H9 (cell line): ENCODE measurements at regions not wholly inside any gene's neighbourhood (a gene's known extent, or its start where the extent isn't known, plus 50 kb on each side); places are given as distances from the start of the nearest gene placed in this dataset.
"Not testable (repeated sequence)": the region's sequence is repeated elsewhere in the genome, so short reads cannot be mapped to it uniquely, and the experiment has no call there.

Source experiments
- DNase-seq: peaks from one replicate; pipeline ENCODE4 v3.0.0-alpha.2; 2017
- H2AFZ ChIP-seq: one replicate; pipeline ENCODE4 v1.6.1; 2013; ENCODE audit warnings: mild to moderate bottlenecking, low read length, control low read depth, moderate library complexity
- H2AK5ac ChIP-seq: 2 replicates; pipeline ENCODE4 v1.6.1; 2013; ENCODE audit warnings: low read length, control low read depth, mixed read lengths; ENCODE audit not compliant: insufficient read length
- H2BK120ac ChIP-seq: one replicate; pipeline ENCODE4 v1.6.1; 2013; ENCODE audit warnings: low read depth, mild to moderate bottlenecking, low read length, control low read depth, inconsistent platforms; ENCODE audit not compliant: poor library complexity, severe bottlenecking
- H2BK12ac ChIP-seq: 2 replicates; pipeline ENCODE4 v1.6.1; 2013; ENCODE audit warnings: low read length, control low read depth, mixed read lengths, low read depth; ENCODE audit not compliant: insufficient read length
- H2BK15ac ChIP-seq: 2 replicates; pipeline ENCODE4 v1.6.1; 2013; ENCODE audit warnings: low read depth, low read length, control low read depth
- H2BK20ac ChIP-seq: one replicate; pipeline ENCODE4 v1.6.1; 2013; ENCODE audit warnings: low read depth, mild to moderate bottlenecking, low read length, control low read depth, inconsistent platforms; ENCODE audit not compliant: poor library complexity, severe bottlenecking
- H2BK5ac ChIP-seq: 2 replicates; pipeline ENCODE4 v1.6.1; 2013; ENCODE audit warnings: low read length, control low read depth, mixed read lengths; ENCODE audit not compliant: insufficient read length
- H3K14ac ChIP-seq: 2 replicates; pipeline ENCODE4 v1.6.1; 2013; ENCODE audit warnings: low read length, control low read depth; ENCODE audit not compliant: insufficient read depth
- H3K18ac ChIP-seq: 2 replicates; pipeline ENCODE4 v1.6.1; 2013; ENCODE audit warnings: low read depth, mild to moderate bottlenecking, mixed read lengths, low read length, control low read depth; ENCODE audit not compliant: insufficient read length
- H3K23ac ChIP-seq: 2 replicates; pipeline ENCODE4 v1.6.1; 2013; ENCODE audit warnings: low read length, control low read depth, mixed read lengths, low read depth; ENCODE audit not compliant: insufficient read length
- H3K23me2 ChIP-seq: 2 replicates; pipeline ENCODE4 v1.6.1; 2013; ENCODE audit warnings: low read depth, mild to moderate bottlenecking, mixed read lengths, low read length, control low read depth; ENCODE audit not compliant: insufficient read length, poor library complexity, severe bottlenecking
- H3K27ac ChIP-seq: 2 replicates; pipeline ENCODE4 v1.5.1; 2013; ENCODE audit warnings: low read length, control low read depth, mixed read lengths, low read depth; ENCODE audit not compliant: insufficient read length
- H3K27me3 ChIP-seq: 2 replicates; pipeline ENCODE4 v1.6.1; 2013; ENCODE audit warnings: low read length, control low read depth, inconsistent platforms; ENCODE audit not compliant: insufficient read depth
- H3K4ac ChIP-seq: 2 replicates; pipeline ENCODE4 v1.6.1; 2013; ENCODE audit warnings: low read depth, mild to moderate bottlenecking, control low read depth, inconsistent platforms, low read length, moderate library complexity
- H3K4me1 ChIP-seq: 2 replicates; pipeline ENCODE4 v1.6.1; 2013; ENCODE audit warnings: low read length, control low read depth, inconsistent platforms; ENCODE audit not compliant: insufficient read depth
- H3K4me2 ChIP-seq: 2 replicates; pipeline ENCODE4 v1.6.1; 2013; ENCODE audit warnings: low read length, control low read depth, mixed read lengths; ENCODE audit not compliant: insufficient read length, insufficient read depth
- H3K56ac ChIP-seq: 2 replicates; pipeline ENCODE4 v1.6.1; 2013; ENCODE audit warnings: low read depth, mild to moderate bottlenecking, mixed read lengths, low read length, control low read depth; ENCODE audit not compliant: insufficient read length
- H3K79me1 ChIP-seq: 2 replicates; pipeline ENCODE4 v1.6.1; 2013; ENCODE audit warnings: low read depth, mild to moderate bottlenecking, moderate library complexity, low read length, control low read depth, inconsistent platforms; ENCODE audit not compliant: insufficient read depth, poor library complexity, severe bottlenecking
- H3K79me2 ChIP-seq: 2 replicates; pipeline ENCODE4 v1.6.1; 2013; ENCODE audit warnings: low read length, control low read depth, inconsistent platforms; ENCODE audit not compliant: insufficient read depth
- H3K9ac ChIP-seq: 2 replicates; pipeline ENCODE4 v1.6.1; 2013; ENCODE audit warnings: low read length, control low read depth, mixed read lengths; ENCODE audit not compliant: insufficient read length; ENCODE audit errors: extremely low read depth
- H3K9me3 ChIP-seq: one replicate; pipeline ENCODE4 v1.6.1; 2013; ENCODE audit warnings: low read depth, low read length, inconsistent platforms; ENCODE audit not compliant: control insufficient read depth
- H3T11ph ChIP-seq: one replicate; pipeline ENCODE4 v1.6.1; 2013; ENCODE audit warnings: mild to moderate bottlenecking, low read length, control low read depth, inconsistent platforms
- H4K20me1 ChIP-seq: one replicate; pipeline ENCODE4 v1.6.1; 2013; ENCODE audit not compliant: control insufficient read depth, insufficient read length, insufficient read depth
- H4K5ac ChIP-seq: 2 replicates; pipeline ENCODE4 v1.6.1; 2013; ENCODE audit warnings: low read depth, mild to moderate bottlenecking, mixed read lengths, low read length, control low read depth; ENCODE audit not compliant: insufficient read length
- H4K8ac ChIP-seq: replicated peaks from 2 replicates; pipeline ENCODE4 v1.6.1; 2013; ENCODE audit warnings: low read length, control low read depth, mixed read lengths, low read depth; ENCODE audit not compliant: insufficient read length
- H4K91ac ChIP-seq: 2 replicates; pipeline ENCODE4 v1.6.1; 2013; ENCODE audit warnings: low read depth, mild to moderate bottlenecking, moderate library complexity, mixed read lengths, low read length, control low read depth; ENCODE audit not compliant: insufficient read length
- H3K27ac Mint-ChIP-seq, 3 experiments: 2 replicates in 2 of 3; 3 replicates in 1 of 3; pipeline ENCODE4 v1.8.0; 2020 to 2021; ENCODE audit warnings: mixed read lengths in 3 of 3, mild to moderate bottlenecking in 1 of 3, moderate library complexity in 1 of 3
- H3K27me3 Mint-ChIP-seq: 2 replicates; pipeline ENCODE4 v1.8.0; 2021; ENCODE audit warnings: low read depth, mild to moderate bottlenecking, moderate library complexity, mixed read lengths
- H3K36me3 Mint-ChIP-seq, 3 experiments: 2 replicates in 2 of 3; 3 replicates in 1 of 3; pipeline ENCODE4 v1.8.0; 2020 to 2021; ENCODE audit warnings: low read depth in 3 of 3, mixed read lengths in 3 of 3; ENCODE audit not compliant: insufficient read depth in 1 of 3
- H3K4me1 Mint-ChIP-seq, 2 experiments: 2 replicates each; pipeline ENCODE4 v1.8.0; 2020; ENCODE audit warnings: mixed read lengths in 2 of 2
- H3K4me3 Mint-ChIP-seq, 2 experiments: 2 replicates in 1 of 2; 3 replicates in 1 of 2; pipeline ENCODE4 v1.8.0; 2020 to 2021; ENCODE audit warnings: mild to moderate bottlenecking in 2 of 2, mixed read lengths in 2 of 2, moderate library complexity in 1 of 2
- H3K9me3 Mint-ChIP-seq, 2 experiments: 2 replicates in 1 of 2; 3 replicates in 1 of 2; pipeline ENCODE4 v1.8.0; 2020; ENCODE audit warnings: mild to moderate bottlenecking in 2 of 2, mixed read lengths in 2 of 2, moderate library complexity in 1 of 2
- CTCF ChIP-seq: fragments of 200-600 bp; sonication (generic); conservative IDR thresholded peaks from 3 replicates; pipeline ENCODE4 v1.8.0; 2021; ENCODE audit warnings: antibody characterized with exemption, mild to moderate bottlenecking
- WGBS: extraction: QIAGEN DNeasy Blood & Tissue Kit; methylation state at CpG from one replicate; pipeline ENCODE4 v1.1.7; 2013; ENCODE audit warnings: missing lambda C conversion rate, low lambda C conversion rate, mixed read lengths; ENCODE audit not compliant: insufficient read length; ENCODE audit errors: extremely low coverage; 5-methylcytosine and 5-hydroxymethylcytosine counted together

GRCh38 chr5:21391506-21391905 is 1403.5 kb upstream of the CDH18 start:
- Histone ChIP-seq H4K20me1 (no peaks in the 10 kb centered on the region), H2BK15ac (no peak overlapping the region), H3K79me2 (no peaks in the 10 kb centered on the region), H2AFZ (no peak overlapping the region), H3K14ac (no peak overlapping the region), H3K79me1 (no peaks in the 10 kb centered on the region), H3K27ac (no peak overlapping the region), H3K4me2 (no peak overlapping the region), H3K18ac (no peak overlapping the region), H2BK20ac (no peak overlapping the region), H2BK120ac (no peak overlapping the region), H3K23ac (no peak overlapping the region), H3T11ph (no peak overlapping the region), H2BK12ac (no peak overlapping the region), H3K4ac (no peak overlapping the region), H3K27me3 (no peaks in the 10 kb centered on the region), H3K56ac (no peak overlapping the region), H4K91ac (no peak overlapping the region), H4K8ac (no peak overlapping the region), H3K9ac (peak overlapping the region; percentile 23), H4K5ac (no peak overlapping the region), H2BK5ac (no peak overlapping the region), H3K4me1 (no peaks in the 10 kb centered on the region), H3K23me2 (no peaks in the 10 kb centered on the region), H2AK5ac (no peak overlapping the region), H3K9me3 (no peaks in the 10 kb centered on the region)
- H3K4me3 Mint-ChIP-seq: no peak overlapping the region
- H3K27me3 Mint-ChIP-seq: no peaks in the 10 kb centered on the region
- whole genome bisulfite sequencing: no CpG with 5 or more reads among the region's 1 CpG
- DNase-seq: no peak
- peak overlapping the region in 2 of 3 experiments; percentile 2 to 35; a peak in 2 of 7 replicates for H3K27ac Mint-ChIP-seq
- no peaks in the 10 kb centered on the region for H3K36me3 Mint-ChIP-seq
- peaks cover 4 to 6% of the 10 kb centered on the region in 2 experiments; a peak in 2 of 4 replicates for H3K4me1 Mint-ChIP-seq
- H3K9me3 Mint-ChIP-seq: no peaks in the 10 kb centered on the region
- peak; percentile 38; the same call in 2 of the 3 replicates for TF ChIP-seq CTCF

- not testable (repeated sequence) for H3K4me1 ChIP-seq, H3K27ac Mint-ChIP-seq, H3K18ac ChIP-seq, H4K91ac ChIP-seq, H2BK120ac ChIP-seq, H2BK5ac ChIP-seq, H3K4ac ChIP-seq, H3K4me3 Mint-ChIP-seq, H3K23ac ChIP-seq, H3K36me3 Mint-ChIP-seq, H3K9me3 Mint-ChIP-seq, H3K23me2 ChIP-seq, H4K20me1 ChIP-seq, H3K9me3 ChIP-seq, H3K27ac ChIP-seq, DNase-seq, H2BK15ac ChIP-seq, H2AFZ ChIP-seq, H3K27me3 ChIP-seq, H2AK5ac ChIP-seq, H2BK12ac ChIP-seq, H2BK20ac ChIP-seq, H3T11ph ChIP-seq, H3K9ac ChIP-seq, H4K8ac ChIP-seq, H3K14ac ChIP-seq, H3K79me1 ChIP-seq, H3K27me3 Mint-ChIP-seq, H3K56ac ChIP-seq, H3K79me2 ChIP-seq, H3K4me1 Mint-ChIP-seq, H3K4me2 ChIP-seq, H4K5ac ChIP-seq
Observed at GRCh38 chr5:21360754-21361153, 1372.8 kb upstream of the CDH18 start.
